CD4-positive, alpha-beta memory T cell (primary cell): ENCODE measurements at regions not wholly inside any gene's neighbourhood (a gene's known extent, or its start where the extent isn't known, plus 50 kb on each side); places are given as distances from the start of the nearest gene placed in this dataset.

Experiments
- CTCF ChIA-PET: fragments of 350-600 bp; sonication (Branson Sonifier 250); formaldehyde crosslinking; loops from one replicate; lab custom pipeline; 2021; ENCODE audit warnings: inconsistent platforms; ENCODE audit not compliant: partially characterized antibody; lab: Charles Lee
- POLR2A ChIA-PET: fragments of 350-600 bp; sonication (Branson Sonifier 250); formaldehyde crosslinking; loops from one replicate; lab custom pipeline; 2021; ENCODE audit not compliant: partially characterized antibody; lab: Charles Lee
- DNase-seq, 5 donors: peaks; one replicate each; pipeline versions ENCODE4 v3.0.0 to v3.0.0-alpha.2; 2020 to 2022; ENCODE audit warnings: mixed read lengths in 1 of 5
- H3K27ac ChIP-seq: one replicate; pipeline ENCODE4 v1.7.0; 2013; ENCODE audit warnings: low read depth, low read length
- H3K27me3 ChIP-seq: 2 replicates; pipeline ENCODE4 v1.7.0; 2013; ENCODE audit warnings: mild to moderate bottlenecking, low read length, moderate library complexity; ENCODE audit not compliant: insufficient read depth
- H3K36me3 ChIP-seq: 2 replicates; pipeline ENCODE4 v1.7.0; 2013; ENCODE audit warnings: mild to moderate bottlenecking, low read length, moderate library complexity; ENCODE audit not compliant: insufficient read depth
- H3K4me1 ChIP-seq: 2 replicates; pipeline ENCODE4 v1.7.0; 2013; ENCODE audit warnings: mild to moderate bottlenecking, low read length, moderate library complexity; ENCODE audit not compliant: insufficient read depth
- H3K4me3 ChIP-seq, 2 donors: one replicate each; pipeline ENCODE4 v1.7.0; 2013; ENCODE audit warnings: low read length in 2 of 2, mild to moderate bottlenecking in 1 of 2
- H3K9me3 ChIP-seq, 2 donors: one replicate each; pipeline ENCODE4 v1.7.0; 2013; ENCODE audit warnings: low read length in 2 of 2, control low read depth in 1 of 2; ENCODE audit not compliant: control insufficient read depth in 1 of 2
- H3K27ac Mint-ChIP-seq, 7 donors: one replicate each; pipeline ENCODE4 v1.8.0; 2020 to 2021; ENCODE audit warnings: mixed read lengths in 7 of 7, mild to moderate bottlenecking in 6 of 7, inconsistent platforms in 3 of 7, moderate library complexity in 3 of 7
- H3K27me3 Mint-ChIP-seq, 2 donors: one replicate each; pipeline ENCODE4 v1.8.0; 2020 to 2021; ENCODE audit warnings: mixed read lengths in 2 of 2
- H3K36me3 Mint-ChIP-seq, 2 donors: one replicate each; pipeline ENCODE4 v1.8.0; 2020 to 2021; ENCODE audit warnings: mixed read lengths in 2 of 2, inconsistent platforms in 1 of 2, mild to moderate bottlenecking in 1 of 2
- H3K4me1 Mint-ChIP-seq, 4 donors: one replicate each; pipeline ENCODE4 v1.8.0; 2020 to 2021; ENCODE audit warnings: mixed read lengths in 4 of 4, mild to moderate bottlenecking in 1 of 4
- H3K4me3 Mint-ChIP-seq, 8 donors: one replicate each; pipeline ENCODE4 v1.8.0; 2020 to 2021; ENCODE audit warnings: mixed read lengths in 8 of 8, mild to moderate bottlenecking in 7 of 8, moderate library complexity in 6 of 8, inconsistent platforms in 3 of 8
- H3K9me3 Mint-ChIP-seq, 8 donors: one replicate each; pipeline ENCODE4 v1.8.0; 2020 to 2021; ENCODE audit warnings: mixed read lengths in 8 of 8, mild to moderate bottlenecking in 5 of 8, inconsistent platforms in 3 of 8, moderate library complexity in 1 of 8
- intact Hi-C: fragments of 100-400 bp; cut with micrococcal nuclease; formaldehyde crosslinking; loops from one replicate; pipeline ENCODE4 v1.15.1; 2023

GRCh38 chr5:124274949-124275348 is 471.5 kb downstream of the ZNF608 start:
- Histone ChIP-seq H3K4me1 (no peaks in the 10 kb centered on the region), H3K36me3 (no peaks in the 10 kb centered on the region), H3K9me3 (no peaks in the 10 kb centered on the region), H3K4me3 (no peak overlapping the region), H3K27ac (no peak overlapping the region), H3K27me3 (no peaks in the 10 kb centered on the region)
- Mint-ChIP-seq H3K4me1 (no peaks in the 10 kb centered on the region), H3K27ac (no peak overlapping the region), H3K27me3 (no peaks in the 10 kb centered on the region), H3K9me3 (peaks cover 0 to 6% (median 2%) of the 10 kb centered on the region in 8 donors), H3K4me3 (no peak overlapping the region), H3K36me3 (no peaks in the 10 kb centered on the region)
- intact Hi-C loops, result no loop called here
- POLR2A ChIA-PET, result no interaction called here
- CTCF ChIA-PET, result no interaction called here
- no peak for DNase-seq

GRCh38 chr5:124264499-124264898 is 481.9 kb downstream of the ZNF608 start:
- no peaks in the 10 kb centered on the region for H3K36me3 ChIP-seq
- Mint-ChIP-seq H3K9me3 (peaks cover 0 to 4% (median 0%) of the 10 kb centered on the region in 8 donors), H3K27me3 (no peaks in the 10 kb centered on the region), H3K27ac (no peak overlapping the region), H3K4me3 (no peak overlapping the region), H3K4me1 (no peaks in the 10 kb centered on the region), H3K36me3 (no peaks in the 10 kb centered on the region)
- H3K4me3 ChIP-seq, result no peak overlapping the region
- no peak for DNase-seq
- intact Hi-C loops, result no loop called here
- H3K4me1 ChIP-seq, result no peaks in the 10 kb centered on the region
- H3K27me3 ChIP-seq, result no peaks in the 10 kb centered on the region
- CTCF ChIA-PET, result no interaction called here
- H3K27ac ChIP-seq, result no peak overlapping the region
- no peaks in the 10 kb centered on the region for H3K9me3 ChIP-seq
- POLR2A ChIA-PET, result no interaction called here

GRCh38 chr5:124263680-124264491 is 482.6 kb downstream of the ZNF608 start:
- no peaks in the 10 kb centered on the region for H3K27me3 Mint-ChIP-seq
- no peak for DNase-seq
- intact Hi-C loops, result no loop called here
- no peaks in the 10 kb centered on the region for H3K4me1 Mint-ChIP-seq
- Histone ChIP-seq H3K9me3 (no peaks in the 10 kb centered on the region), H3K36me3 (no peaks in the 10 kb centered on the region), H3K4me1 (no peaks in the 10 kb centered on the region), H3K27ac (no peak overlapping the region), H3K27me3 (no peaks in the 10 kb centered on the region), H3K4me3 (no peak overlapping the region)
- ChIA-PET POLR2A (no interaction called here), CTCF (no interaction called here)
- no peak overlapping the region for H3K27ac Mint-ChIP-seq
- H3K9me3 Mint-ChIP-seq, result peaks cover 0 to 7% (median 3%) of the 10 kb centered on the region in 8 donors
- H3K36me3 Mint-ChIP-seq, result no peaks in the 10 kb centered on the region
- no peak overlapping the region for H3K4me3 Mint-ChIP-seq

- no peak for DNase-seq
- H3K36me3 Mint-ChIP-seq, result no peaks in the 10 kb centered on the region
- no peaks in the 10 kb centered on the region for H3K9me3 ChIP-seq
- no peak overlapping the region for H3K4me3 Mint-ChIP-seq
- ChIA-PET POLR2A (no interaction called here), CTCF (no interaction called here)
- no peaks in the 10 kb centered on the region for H3K27me3 ChIP-seq
- H3K27ac ChIP-seq, result no peak overlapping the region
- no peaks in the 10 kb centered on the region for H3K27me3 Mint-ChIP-seq
- H3K36me3 ChIP-seq, result no peaks in the 10 kb centered on the region
- intact Hi-C loops, result no loop called here
- H3K9me3 Mint-ChIP-seq, result peaks cover 0 to 10% (median 3%) of the 10 kb centered on the region in 8 donors
- H3K4me1 Mint-ChIP-seq, result no peaks in the 10 kb centered on the region
- no peak overlapping the region for H3K27ac Mint-ChIP-seq
- no peaks in the 10 kb centered on the region for H3K4me1 ChIP-seq
- no peak overlapping the region for H3K4me3 ChIP-seq
Measured at GRCh38 chr5:124262991-124263571, 483.4 kb downstream of the ZNF608 start.

- CTCF ChIA-PET, result no interaction called here
- intact Hi-C loops, result no loop called here
- no peaks in the 10 kb centered on the region for H3K27me3 ChIP-seq
- no peaks in the 10 kb centered on the region for H3K4me1 ChIP-seq
- Mint-ChIP-seq H3K9me3 (peaks cover 0 to 12% (median 3%) of the 10 kb centered on the region in 8 donors), H3K4me1 (no peaks in the 10 kb centered on the region), H3K27ac (no peak overlapping the region), H3K36me3 (no peaks in the 10 kb centered on the region), H3K27me3 (no peaks in the 10 kb centered on the region), H3K4me3 (no peak overlapping the region)
- no peak overlapping the region for H3K4me3 ChIP-seq
- no peak overlapping the region for H3K27ac ChIP-seq
- no peaks in the 10 kb centered on the region for H3K9me3 ChIP-seq
- DNase-seq, result no peak
- POLR2A ChIA-PET, result no interaction called here
- H3K36me3 ChIP-seq, result no peaks in the 10 kb centered on the region
Measured at GRCh38 chr5:124262470-124262869, 484.0 kb downstream of the ZNF608 start.

GRCh38 chr5:124261848-124262247 is 484.6 kb downstream of the ZNF608 start:
- H3K4me3 ChIP-seq, result no peak overlapping the region
- Mint-ChIP-seq H3K4me3 (no peak overlapping the region), H3K27me3 (no peaks in the 10 kb centered on the region), H3K36me3 (no peaks in the 10 kb centered on the region), H3K4me1 (no peaks in the 10 kb centered on the region), H3K9me3 (peaks cover 0 to 10% (median 4%) of the 10 kb centered on the region in 8 donors), H3K27ac (no peak overlapping the region)
- no peak overlapping the region for H3K27ac ChIP-seq
- intact Hi-C loops, result no loop called here
- no peaks in the 10 kb centered on the region for H3K4me1 ChIP-seq
- ChIA-PET CTCF (no interaction called here), POLR2A (no interaction called here)
- no peak for DNase-seq
- no peaks in the 10 kb centered on the region for H3K27me3 ChIP-seq
- H3K9me3 ChIP-seq, result no peaks in the 10 kb centered on the region
- no peaks in the 10 kb centered on the region for H3K36me3 ChIP-seq

- Mint-ChIP-seq H3K36me3 (no peaks in the 10 kb centered on the region), H3K4me3 (no peak overlapping the region), H3K9me3 (peaks cover 0 to 15% (median 5%) of the 10 kb centered on the region in 8 donors), H3K4me1 (no peaks in the 10 kb centered on the region), H3K27ac (no peak overlapping the region), H3K27me3 (no peaks in the 10 kb centered on the region)
- no peaks in the 10 kb centered on the region for H3K4me1 ChIP-seq
- intact Hi-C loops, result no loop called here
- POLR2A ChIA-PET, result no interaction called here
- no peak for DNase-seq
- H3K9me3 ChIP-seq, result no peaks in the 10 kb centered on the region
- no peak overlapping the region for H3K4me3 ChIP-seq
- no peaks in the 10 kb centered on the region for H3K27me3 ChIP-seq
- no peaks in the 10 kb centered on the region for H3K36me3 ChIP-seq
- CTCF ChIA-PET, result no interaction called here
- no peak overlapping the region for H3K27ac ChIP-seq
Measured at GRCh38 chr5:124260921-124261515, 485.4 kb downstream of the ZNF608 start.
